ENCODE measurements at regions not wholly inside any gene's neighbourhood (a gene's known extent, or its start where the extent isn't known, plus 50 kb on each side); places are given as distances from the start of the nearest gene placed in this dataset.
"Not testable (repeated sequence)": the region's sequence is repeated elsewhere in the genome, so short reads cannot be mapped to it uniquely, and the experiment has no call there.

GRCh38 chrX:12060489-12061260, 77.6 kb upstream of the FRMPD4 start:
- peak; percentile 64 for DNase-seq

GRCh38 chrX:12065251-12065650, 73.0 kb upstream of the FRMPD4 start:
- no peak for DNase-seq

GRCh38 chrX:12076046-12076445, 62.2 kb upstream of the FRMPD4 start:
- no peak for DNase-seq

GRCh38 chrX:12080265-12080664, 58.0 kb upstream of the FRMPD4 start:
- DNase-seq, result peak; percentile 21

- DNase-seq, result not testable (repeated sequence)
Observed at GRCh38 chrX:12082959-12083358, 55.3 kb upstream of the FRMPD4 start.
